Adipose tissue (tissue), 3 donors: ENCODE measurements at regions not wholly inside any gene's neighbourhood (a gene's known extent, or its start where the extent isn't known, plus 50 kb on each side); places are given as distances from the start of the nearest gene placed in this dataset.
A peak's percentile ranks its signal among the peaks of the same experiment; 100 is the strongest.

Source experiments
- H3K27ac ChIP-seq: one replicate; pipeline ENCODE4 v1.5.1; 2013; ENCODE audit warnings: low read depth, low read length
- WGBS, 3 donors: extraction: QIAGEN DNeasy Blood & Tissue Kit; methylation state at CpG; one replicate each; pipeline ENCODE4 v1.1.7; 2013; 5-methylcytosine and 5-hydroxymethylcytosine counted together
- donor health status: healthy with polysubstance abuse.
- donor health status: Bipolar disorder and iron deficiency.
- donor health status: healthy.

GRCh38 chr18:56139792-56140254, 498.6 kb downstream of the TXNL1 start:
- H3K27ac ChIP-seq = peak overlapping the region; percentile 33
- 58 to 81% (median 75%) methylated on average over 8 of the region's 8 CpGs for WGBS, 3 donors

- H3K27ac ChIP-seq = peak overlapping the region; percentile 33
Measured at GRCh38 chr18:56139372-56139771, 499.0 kb downstream of the TXNL1 start.

- WGBS, 3 donors = 94 to 98% (median 96%) methylated on average over 2 of the region's 2 CpGs
- no peak overlapping the region for H3K27ac ChIP-seq
Measured at GRCh38 chr18:56136105-56136504, 502.3 kb downstream of the TXNL1 start.

GRCh38 chr18:56130481-56130880, 507.9 kb downstream of the TXNL1 start:
- 88 to 97% (median 89%) methylated on average over 2 of the region's 2 CpGs for WGBS, 3 donors

GRCh38 chr18:56128153-56128791, 510.1 kb downstream of the TXNL1 start:
- 29 to 58% (median 55%) methylated on average over 2 of the region's 2 CpGs for WGBS, 3 donors
- H3K27ac ChIP-seq = no peak overlapping the region

More at GRCh38 chr18:56130481-56130880, 507.9 kb downstream of the TXNL1 start:
- no peak overlapping the region for H3K27ac ChIP-seq

- H3K27ac ChIP-seq = no peak overlapping the region
- 79 to 83% (median 83%) methylated on average over 5 of the region's 5 CpGs for WGBS, 3 donors
Measured at GRCh38 chr18:56127322-56128099, 510.9 kb downstream of the TXNL1 start.

- no peak overlapping the region for H3K27ac ChIP-seq
- 63 to 94% (median 67%) methylated on average over 2 of the region's 2 CpGs for WGBS, 3 donors
Measured at GRCh38 chr18:56124186-56124585, 514.2 kb downstream of the TXNL1 start.

GRCh38 chr18:56121669-56122068, 516.7 kb downstream of the TXNL1 start:
- H3K27ac ChIP-seq = no peak overlapping the region
- 71 to 92% (median 84%) methylated on average over 1 of the region's 1 CpG for WGBS, 3 donors

- WGBS, 3 donors = 94 to 98% (median 96%) methylated on average over 3 of the region's 3 CpGs
- no peak overlapping the region for H3K27ac ChIP-seq
Measured at GRCh38 chr18:56120782-56121181, 517.6 kb downstream of the TXNL1 start.

- no peak overlapping the region for H3K27ac ChIP-seq
- WGBS, 3 donors = 67 to 88% (median 76%) methylated on average over 4 of the region's 4 CpGs
Measured at GRCh38 chr18:56119681-56120080, 518.7 kb downstream of the TXNL1 start.

- no peak overlapping the region for H3K27ac ChIP-seq
- WGBS, 3 donors = 74 to 88% (median 77%) methylated on average over 2 of the region's 2 CpGs
Measured at GRCh38 chr18:56118422-56118821, 520.0 kb downstream of the TXNL1 start.

GRCh38 chr18:56115071-56116015, 523.0 kb downstream of the TXNL1 start:
- 63 to 85% (median 71%) methylated on average over 6 of the region's 6 CpGs for WGBS, 3 donors
- no peak overlapping the region for H3K27ac ChIP-seq

GRCh38 chr18:56112984-56113383, 525.0 kb upstream of the TCF4 start:
- no peak overlapping the region for H3K27ac ChIP-seq

GRCh38 chr18:56112013-56112749, 524.2 kb upstream of the TCF4 start:
- no peak overlapping the region for H3K27ac ChIP-seq
- WGBS, 3 donors = 59 to 72% (median 60%) methylated on average over 6 of the region's 6 CpGs

More at GRCh38 chr18:56112984-56113383, 525.0 kb upstream of the TCF4 start:
- WGBS, 3 donors = 81 to 85% (median 82%) methylated on average over 1 of the region's 1 CpG

- no peak overlapping the region for H3K27ac ChIP-seq
- 84 to 88% (median 88%) methylated on average over 5 of the region's 5 CpGs for WGBS, 3 donors
Measured at GRCh38 chr18:56109757-56110156, 521.8 kb upstream of the TCF4 start.

GRCh38 chr18:56108478-56109367, 520.7 kb upstream of the TCF4 start:
- H3K27ac ChIP-seq = no peak overlapping the region
- WGBS, 3 donors = 61 to 70% (median 67%) methylated on average over 4 of the region's 4 CpGs

GRCh38 chr18:56107821-56108477, 520.0 kb upstream of the TCF4 start:
- 77 to 86% (median 78%) methylated on average over 5 of the region's 5 CpGs for WGBS, 3 donors
- H3K27ac ChIP-seq = no peak overlapping the region
